ENCODE measurements at regions not wholly inside any gene's neighbourhood (a gene's known extent, or its start where the extent isn't known, plus 50 kb on each side); places are given as distances from the start of the nearest gene placed in this dataset.

GRCh38 chr1:43043695-43044094 is 85.0 kb upstream of the SLC2A1 start:
- TF ChIP-seq, protein P1, sequence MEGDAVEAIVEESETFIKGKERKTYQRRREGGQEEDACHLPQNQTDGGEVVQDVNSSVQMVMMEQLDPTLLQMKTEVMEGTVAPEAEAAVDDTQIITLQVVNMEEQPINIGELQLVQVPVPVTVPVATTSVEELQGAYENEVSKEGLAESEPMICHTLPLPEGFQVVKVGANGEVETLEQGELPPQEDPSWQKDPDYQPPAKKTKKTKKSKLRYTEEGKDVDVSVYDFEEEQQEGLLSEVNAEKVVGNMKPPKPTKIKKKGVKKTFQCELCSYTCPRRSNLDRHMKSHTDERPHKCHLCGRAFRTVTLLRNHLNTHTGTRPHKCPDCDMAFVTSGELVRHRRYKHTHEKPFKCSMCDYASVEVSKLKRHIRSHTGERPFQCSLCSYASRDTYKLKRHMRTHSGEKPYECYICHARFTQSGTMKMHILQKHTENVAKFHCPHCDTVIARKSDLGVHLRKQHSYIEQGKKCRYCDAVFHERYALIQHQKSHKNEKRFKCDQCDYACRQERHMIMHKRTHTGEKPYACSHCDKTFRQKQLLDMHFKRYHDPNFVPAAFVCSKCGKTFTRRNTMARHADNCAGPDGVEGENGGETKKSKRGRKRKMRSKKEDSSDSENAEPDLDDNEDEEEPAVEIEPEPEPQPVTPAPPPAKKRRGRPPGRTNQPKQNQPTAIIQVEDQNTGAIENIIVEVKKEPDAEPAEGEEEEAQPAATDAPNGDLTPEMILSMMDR (IDR thresholded peaks at IDR 0.05), result no peak
- no peak for TF ChIP-seq POLR2A (IDR thresholded peaks at IDR 0.05)

Data from heart left ventricle (tissue), 13 donors.